Thyroid gland (tissue), 4 donors: ENCODE measurements at regions not wholly inside any gene's neighbourhood (a gene's known extent, or its start where the extent isn't known, plus 50 kb on each side); places are given as distances from the start of the nearest gene placed in this dataset.

Source experiments
- DNase-seq, 2 donors: peaks; one replicate each; pipeline ENCODE4 v3.0.0-alpha.2; 2019
- H3K27ac ChIP-seq, 3 donors: fragments of 200-600 bp; sonication (generic); 1 replicate in 2 of 3; 2 replicates in 1 of 3; pipeline ENCODE4 v1.5.1; 2016 to 2019; ENCODE audit warnings: mild to moderate bottlenecking in 1 of 3, moderate library complexity in 1 of 3
- H3K27me3 ChIP-seq: fragments of 200-600 bp; sonication (generic); one replicate; pipeline ENCODE4 v1.5.1; 2019
- H3K36me3 ChIP-seq, 2 donors: fragments of 200-600 bp; sonication (generic); one replicate each; pipeline ENCODE4 v1.5.1; 2016 to 2019
- H3K4me1 ChIP-seq, 2 donors: fragments of 200-600 bp; sonication (generic); one replicate each; pipeline ENCODE4 v1.5.1; 2017 to 2019
- H3K4me3 ChIP-seq, 3 donors: fragments of 200-600 bp; sonication (generic); replicated peaks in 1 of 3; 1 replicate in 2 of 3; 2 replicates in 1 of 3; pipeline ENCODE4 v1.5.1; 2016; ENCODE audit warnings: mild to moderate bottlenecking in 1 of 3
- H3K9me3 ChIP-seq: fragments of 200-600 bp; sonication (generic); one replicate; pipeline ENCODE4 v1.5.1; 2017
- POLR2A ChIP-seq, 2 donors: fragments of 450-650 bp; IDR thresholded peaks; one replicate each; pipeline ENCODE4 v1.6.1; 2017; ENCODE audit warnings: antibody characterized with exemption in 2 of 2, mild to moderate bottlenecking in 2 of 2, moderate library complexity in 1 of 2
- WGBS, 2 donors: methylation state at CpG; one replicate each; pipeline ENCODE4 v1.1.5; 2017; 5-methylcytosine and 5-hydroxymethylcytosine counted together
- intact Hi-C: fragments of 100-400 bp; cut with DNase I; formaldehyde crosslinking; loops from one replicate; pipeline ENCODE4 v1.15.1; 2023
- TF ChIP-seq, protein P1 (sequence below), 6 experiments: fragments of 200-600 bp in 3 of 6; fragments of 450-650 bp in 3 of 6; sonication (generic) in 3 of 6; IDR thresholded peaks; one replicate each; pipeline ENCODE4 v1.5.1; 2016 to 2019; ENCODE audit warnings: antibody characterized with exemption in 6 of 6, mild to moderate bottlenecking in 2 of 6, inconsistent platforms in 1 of 6, moderate library complexity in 1 of 6

- H3K36me3 ChIP-seq: no peaks in the 10 kb centered on the region
- no peaks in the 10 kb centered on the region for H3K9me3 ChIP-seq
- no peak for DNase-seq
- TF ChIP-seq, protein P1, sequence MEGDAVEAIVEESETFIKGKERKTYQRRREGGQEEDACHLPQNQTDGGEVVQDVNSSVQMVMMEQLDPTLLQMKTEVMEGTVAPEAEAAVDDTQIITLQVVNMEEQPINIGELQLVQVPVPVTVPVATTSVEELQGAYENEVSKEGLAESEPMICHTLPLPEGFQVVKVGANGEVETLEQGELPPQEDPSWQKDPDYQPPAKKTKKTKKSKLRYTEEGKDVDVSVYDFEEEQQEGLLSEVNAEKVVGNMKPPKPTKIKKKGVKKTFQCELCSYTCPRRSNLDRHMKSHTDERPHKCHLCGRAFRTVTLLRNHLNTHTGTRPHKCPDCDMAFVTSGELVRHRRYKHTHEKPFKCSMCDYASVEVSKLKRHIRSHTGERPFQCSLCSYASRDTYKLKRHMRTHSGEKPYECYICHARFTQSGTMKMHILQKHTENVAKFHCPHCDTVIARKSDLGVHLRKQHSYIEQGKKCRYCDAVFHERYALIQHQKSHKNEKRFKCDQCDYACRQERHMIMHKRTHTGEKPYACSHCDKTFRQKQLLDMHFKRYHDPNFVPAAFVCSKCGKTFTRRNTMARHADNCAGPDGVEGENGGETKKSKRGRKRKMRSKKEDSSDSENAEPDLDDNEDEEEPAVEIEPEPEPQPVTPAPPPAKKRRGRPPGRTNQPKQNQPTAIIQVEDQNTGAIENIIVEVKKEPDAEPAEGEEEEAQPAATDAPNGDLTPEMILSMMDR (IDR thresholded peaks at IDR 0.05): no peak
- no peak for TF ChIP-seq POLR2A (IDR thresholded peaks at IDR 0.05)
- intact Hi-C loops: no loop called here
- H3K27me3 ChIP-seq: no peaks in the 10 kb centered on the region
- no peak overlapping the region for H3K27ac ChIP-seq
- no peak overlapping the region for H3K4me3 ChIP-seq
- whole genome bisulfite sequencing, 2 donors: 75 to 83% methylated on average over 5 of the region's 5 CpGs
- H3K4me1 ChIP-seq: no peaks in the 10 kb centered on the region
Measured at GRCh38 chr5:104361932-104362331, 799.3 kb upstream of the NUDT12 start.

- H3K27ac ChIP-seq: no peak overlapping the region
- H3K9me3 ChIP-seq: no peaks in the 10 kb centered on the region
- intact Hi-C loops: no loop called here
- H3K36me3 ChIP-seq: no peaks in the 10 kb centered on the region
- no peaks in the 10 kb centered on the region for H3K27me3 ChIP-seq
- 71 to 73% methylated on average over 4 of the region's 4 CpGs for WGBS, 2 donors
- H3K4me1 ChIP-seq: no peaks in the 10 kb centered on the region
- TF ChIP-seq POLR2A (IDR thresholded peaks at IDR 0.05): no peak
- TF ChIP-seq, protein P1 (IDR thresholded peaks at IDR 0.05): no peak
- no peak overlapping the region for H3K4me3 ChIP-seq
- DNase-seq: no peak
Measured at GRCh38 chr5:104355350-104355749, 792.8 kb upstream of the NUDT12 start.

DNA sequence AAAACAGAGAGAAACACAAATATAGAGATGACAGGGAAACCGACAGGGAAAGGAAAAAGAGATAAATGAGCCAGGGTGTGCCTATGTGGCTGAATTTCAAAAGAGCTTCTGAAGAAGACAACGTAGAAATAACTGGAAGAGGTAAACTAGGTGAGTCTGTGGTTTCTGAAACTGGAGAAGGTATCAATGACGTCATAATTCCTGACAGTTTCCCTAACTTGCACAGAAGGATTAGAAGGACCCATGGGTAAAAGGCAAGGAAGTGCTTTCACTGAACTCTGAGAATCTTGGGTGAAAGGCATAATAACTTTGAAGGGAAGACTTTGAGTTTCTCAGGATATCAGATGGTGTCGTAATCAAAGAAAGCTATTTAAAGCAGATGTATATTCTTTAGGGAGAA, 790.8 kb upstream of the NUDT12 start:
- no peak overlapping the region for H3K27ac ChIP-seq
- no peak overlapping the region for H3K4me3 ChIP-seq
- no peaks in the 10 kb centered on the region for H3K4me1 ChIP-seq
- H3K27me3 ChIP-seq: no peaks in the 10 kb centered on the region
- intact Hi-C loops: no loop called here
- no peaks in the 10 kb centered on the region for H3K9me3 ChIP-seq
- no peak for DNase-seq
- TF ChIP-seq, protein P1 (IDR thresholded peaks at IDR 0.05): no peak
- TF ChIP-seq POLR2A (IDR thresholded peaks at IDR 0.05): no peak
- no peaks in the 10 kb centered on the region for H3K36me3 ChIP-seq
- WGBS, 2 donors: 73 to 81% methylated on average over 4 of the region's 4 CpGs

DNA sequence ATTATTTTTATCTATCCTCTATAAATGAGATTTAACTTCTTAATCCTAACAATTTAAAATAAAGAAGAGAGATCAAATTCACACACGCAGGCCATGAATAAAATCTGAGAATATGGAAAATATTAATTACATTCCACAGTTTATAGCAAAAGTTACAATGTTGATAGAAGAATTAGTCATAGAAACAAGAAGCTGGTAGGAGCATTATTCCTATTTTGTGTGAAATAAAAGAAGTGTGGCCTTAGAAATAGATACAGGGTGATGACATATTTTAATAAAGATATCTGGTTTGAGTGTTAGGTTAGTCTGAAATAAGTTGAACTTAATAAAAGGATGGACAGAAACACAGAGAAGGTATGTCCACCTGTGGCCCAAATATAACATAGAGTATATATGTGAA, 790.4 kb upstream of the NUDT12 start:
- DNase-seq: no peak
- Histone ChIP-seq H3K36me3 (no peaks in the 10 kb centered on the region), H3K9me3 (no peaks in the 10 kb centered on the region), H3K4me3 (no peak overlapping the region), H3K27ac (no peak overlapping the region), H3K27me3 (no peaks in the 10 kb centered on the region), H3K4me1 (no peaks in the 10 kb centered on the region)
- 94 to 95% methylated on average over 1 of the region's 1 CpG for whole genome bisulfite sequencing, 2 donors
- TF ChIP-seq, protein P1 (IDR thresholded peaks at IDR 0.05): no peak
- no peak for TF ChIP-seq POLR2A (IDR thresholded peaks at IDR 0.05)
- intact Hi-C loops: no loop called here

DNA sequence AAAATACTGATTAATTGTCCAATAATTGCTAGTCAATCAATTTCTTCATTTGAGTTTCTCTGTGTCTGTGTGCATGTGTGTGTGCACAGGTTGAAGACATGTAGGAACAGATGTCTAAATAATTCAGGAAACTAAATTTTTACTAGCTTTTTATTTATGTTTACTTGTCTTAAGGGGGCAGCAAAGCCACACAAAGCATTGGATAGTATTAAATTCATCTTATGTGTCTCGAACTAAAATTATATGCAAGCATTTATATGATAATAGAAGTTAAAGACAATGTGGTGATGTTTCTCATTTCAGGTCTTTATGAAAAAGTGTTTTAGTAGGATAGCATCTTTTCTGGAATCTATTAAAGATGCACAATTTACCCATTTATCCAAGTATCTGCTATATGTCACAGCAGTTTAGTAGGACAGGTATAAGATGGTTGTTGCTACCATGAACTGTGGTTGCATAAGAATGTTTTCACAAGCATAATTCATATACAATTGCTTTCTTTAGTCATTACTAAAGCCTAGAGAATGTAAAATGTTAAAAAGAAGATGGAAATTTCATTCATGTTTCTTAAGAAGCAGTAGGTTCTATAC, 784.6 kb upstream of the NUDT12 start:
- intact Hi-C loops: no loop called here
- Histone ChIP-seq H3K36me3 (no peaks in the 10 kb centered on the region), H3K27me3 (no peaks in the 10 kb centered on the region), H3K4me1 (no peaks in the 10 kb centered on the region), H3K9me3 (no peaks in the 10 kb centered on the region), H3K4me3 (no peak overlapping the region), H3K27ac (no peak overlapping the region)
- WGBS, 2 donors: 34 to 38% methylated on average over 1 of the region's 1 CpG
- no peak for TF ChIP-seq POLR2A (IDR thresholded peaks at IDR 0.05)
- TF ChIP-seq, protein P1 (IDR thresholded peaks at IDR 0.05): no peak
- no peak for DNase-seq
